Fibroblast of lung (primary cell): ENCODE measurements at regions not wholly inside any gene's neighbourhood (a gene's known extent, or its start where the extent isn't known, plus 50 kb on each side); places are given as distances from the start of the nearest gene placed in this dataset.

Source experiments
- DNase-seq, 2 donors: peaks; one replicate each; pipeline versions ENCODE4 v3.0.0 to v3.0.0-alpha.2; 2010; ENCODE audit warnings: low read depth in 2 of 2
- H2AFZ ChIP-seq: 2 replicates; pipeline ENCODE4 v1.5.1; 2012; ENCODE audit warnings: low read length, control low read depth, inconsistent platforms
- H3K27ac ChIP-seq: 2 replicates; pipeline ENCODE4 v1.5.1; 2011; ENCODE audit warnings: low read length, control low read depth; ENCODE audit not compliant: insufficient read depth
- H3K27me3 ChIP-seq: 2 replicates; pipeline ENCODE4 v1.5.1; 2011; ENCODE audit warnings: mild to moderate bottlenecking, low read length; ENCODE audit not compliant: control insufficient read depth, insufficient read depth
- H3K36me3 ChIP-seq: 2 replicates; pipeline ENCODE4 v1.5.1; 2011; ENCODE audit warnings: low read length; ENCODE audit not compliant: control insufficient read depth, insufficient read depth
- H3K4me1 ChIP-seq: 2 replicates; pipeline ENCODE4 v1.5.1; 2011; ENCODE audit warnings: low read length; ENCODE audit not compliant: control insufficient read depth, insufficient read depth; ENCODE audit errors: extremely low read depth
- H3K4me2 ChIP-seq: 2 replicates; pipeline ENCODE4 v1.5.1; 2011; ENCODE audit warnings: low read length, control low read depth; ENCODE audit not compliant: insufficient read depth; ENCODE audit errors: extremely low read depth
- H3K4me3 ChIP-seq, 4 experiments: fragments of 200-600 bp in 1 of 4; sonication (generic) in 1 of 4; replicated peaks in 1 of 4; 2 replicates each; pipeline ENCODE4 v1.5.1; 2011 to 2016; ENCODE audit warnings: low read length in 4 of 4, low read depth in 3 of 4, mild to moderate bottlenecking in 3 of 4, control low read depth in 2 of 4, inconsistent platforms in 1 of 4, mixed read lengths in 1 of 4; ENCODE audit not compliant: insufficient read depth in 1 of 4; ENCODE audit errors: control extremely low read depth in 1 of 4
- H3K79me2 ChIP-seq: 2 replicates; pipeline ENCODE4 v1.5.1; 2012; ENCODE audit warnings: mild to moderate bottlenecking, low read length, inconsistent platforms; ENCODE audit not compliant: control insufficient read depth, insufficient read depth
- H3K9ac ChIP-seq: 2 replicates; pipeline ENCODE4 v1.5.1; 2011; ENCODE audit warnings: mild to moderate bottlenecking, low read length, control low read depth; ENCODE audit not compliant: insufficient read depth
- H3K9me3 ChIP-seq: 2 replicates; pipeline ENCODE4 v1.5.1; 2012; ENCODE audit warnings: low read depth, low read length; ENCODE audit not compliant: control insufficient read depth, insufficient read depth
- H4K20me1 ChIP-seq: 2 replicates; pipeline ENCODE4 v1.5.1; 2011; ENCODE audit warnings: low read length; ENCODE audit not compliant: control insufficient read depth, insufficient read depth; ENCODE audit errors: extremely low read depth
- EZH2 ChIP-seq: IDR thresholded peaks from 2 replicates; pipeline ENCODE4 v1.5.1; 2012; ENCODE audit warnings: low read length, control low read depth, mild to moderate bottlenecking; ENCODE audit errors: missing control alignments
- TF ChIP-seq, protein P1 (sequence below), 2 donors: IDR thresholded peaks in 1 of 2; conservative IDR thresholded peaks in 1 of 2; 1 replicate in 1 of 2; 2 replicates in 1 of 2; pipeline ENCODE4 v1.5.1; 2011 to 2012; ENCODE audit warnings: low read length in 2 of 2, control low read depth in 1 of 2, inconsistent platforms in 1 of 2, low read depth in 1 of 2, mild to moderate bottlenecking in 1 of 2

DNA sequence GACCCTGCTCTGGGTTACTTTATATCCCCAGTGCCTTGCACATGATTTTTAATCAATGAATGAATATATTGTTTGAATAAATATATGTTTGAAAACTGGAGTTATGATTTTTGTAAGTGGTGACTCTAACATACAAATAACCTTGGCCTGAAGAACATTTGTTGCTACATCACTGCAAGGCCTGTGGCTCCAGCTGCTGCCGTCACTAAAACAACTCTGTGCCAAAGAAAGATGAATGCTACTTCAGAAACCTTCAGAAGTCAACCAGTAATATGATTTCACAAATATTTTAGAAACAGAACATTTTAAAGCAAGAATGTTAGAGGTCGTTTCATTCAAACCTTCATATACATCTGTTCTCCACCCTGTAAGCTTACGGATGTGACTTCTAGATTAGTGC is 60.6 kb upstream of the SEC16B start:
- no peaks in the 10 kb centered on the region for H3K36me3 ChIP-seq
- H3K4me2 ChIP-seq, result no peak overlapping the region
- no peaks in the 10 kb centered on the region for H3K4me1 ChIP-seq
- DNase-seq, result peak in 1 of 2 donors; percentile 14
- H4K20me1 ChIP-seq, result no peaks in the 10 kb centered on the region
- no peaks in the 10 kb centered on the region for H3K9me3 ChIP-seq
- H2AFZ ChIP-seq, result no peak overlapping the region
- H3K27me3 ChIP-seq, result no peaks in the 10 kb centered on the region
- H3K4me3 ChIP-seq, result no peak overlapping the region
- no peak for TF ChIP-seq EZH2
- TF ChIP-seq, protein P1, sequence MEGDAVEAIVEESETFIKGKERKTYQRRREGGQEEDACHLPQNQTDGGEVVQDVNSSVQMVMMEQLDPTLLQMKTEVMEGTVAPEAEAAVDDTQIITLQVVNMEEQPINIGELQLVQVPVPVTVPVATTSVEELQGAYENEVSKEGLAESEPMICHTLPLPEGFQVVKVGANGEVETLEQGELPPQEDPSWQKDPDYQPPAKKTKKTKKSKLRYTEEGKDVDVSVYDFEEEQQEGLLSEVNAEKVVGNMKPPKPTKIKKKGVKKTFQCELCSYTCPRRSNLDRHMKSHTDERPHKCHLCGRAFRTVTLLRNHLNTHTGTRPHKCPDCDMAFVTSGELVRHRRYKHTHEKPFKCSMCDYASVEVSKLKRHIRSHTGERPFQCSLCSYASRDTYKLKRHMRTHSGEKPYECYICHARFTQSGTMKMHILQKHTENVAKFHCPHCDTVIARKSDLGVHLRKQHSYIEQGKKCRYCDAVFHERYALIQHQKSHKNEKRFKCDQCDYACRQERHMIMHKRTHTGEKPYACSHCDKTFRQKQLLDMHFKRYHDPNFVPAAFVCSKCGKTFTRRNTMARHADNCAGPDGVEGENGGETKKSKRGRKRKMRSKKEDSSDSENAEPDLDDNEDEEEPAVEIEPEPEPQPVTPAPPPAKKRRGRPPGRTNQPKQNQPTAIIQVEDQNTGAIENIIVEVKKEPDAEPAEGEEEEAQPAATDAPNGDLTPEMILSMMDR (conservative IDR thresholded peaks at IDR 0.05 in 1 of 2, IDR thresholded peaks at IDR 0.05 in 1 of 2; ENCODE audit: low read depth in 1 of 2, low read length in 2 of 2), result no peak
- H3K9ac ChIP-seq, result no peak overlapping the region
- H3K27ac ChIP-seq, result no peak overlapping the region
- H3K79me2 ChIP-seq, result no peaks in the 10 kb centered on the region

DNA sequence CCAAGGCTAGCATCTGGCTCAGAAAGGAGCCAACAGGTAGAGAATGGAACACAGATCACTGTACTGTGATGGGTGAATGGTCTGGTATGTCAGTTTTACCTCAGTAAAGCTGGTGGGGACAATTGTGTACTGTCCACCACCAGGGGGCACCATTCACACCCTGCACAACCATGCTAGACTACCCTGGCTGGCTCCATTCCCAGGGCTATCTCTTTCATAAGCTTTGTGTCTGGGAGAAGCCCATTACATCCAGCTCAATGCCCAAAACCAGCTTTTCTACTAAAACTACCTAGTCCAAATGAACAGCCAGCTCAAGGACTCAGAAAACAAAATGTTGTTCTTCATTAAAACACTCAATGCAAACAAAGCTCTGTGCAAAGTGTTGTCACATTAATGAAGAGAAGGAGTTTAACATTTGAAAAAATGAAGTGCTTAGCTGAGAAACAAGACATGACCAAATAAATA is 62.0 kb upstream of the RASAL2 start:
- H3K27me3 ChIP-seq, result no peaks in the 10 kb centered on the region
- no peaks in the 10 kb centered on the region for H3K36me3 ChIP-seq
- no peaks in the 10 kb centered on the region for H3K79me2 ChIP-seq
- H3K4me3 ChIP-seq, result no peak overlapping the region
- H3K4me2 ChIP-seq, result no peak overlapping the region
- H3K4me1 ChIP-seq, result no peaks in the 10 kb centered on the region
- no peaks in the 10 kb centered on the region for H4K20me1 ChIP-seq
- H3K9ac ChIP-seq, result no peak overlapping the region
- H2AFZ ChIP-seq, result no peak overlapping the region
- TF ChIP-seq EZH2, result no peak
- TF ChIP-seq, protein P1 (conservative IDR thresholded peaks at IDR 0.05 in 1 of 2, IDR thresholded peaks at IDR 0.05 in 1 of 2; ENCODE audit: low read depth in 1 of 2, low read length in 2 of 2), result peak; percentile 79 to 84
- DNase-seq, result peak; percentile 86 to 95
- no peaks in the 10 kb centered on the region for H3K9me3 ChIP-seq
- H3K27ac ChIP-seq, result no peak overlapping the region

DNA sequence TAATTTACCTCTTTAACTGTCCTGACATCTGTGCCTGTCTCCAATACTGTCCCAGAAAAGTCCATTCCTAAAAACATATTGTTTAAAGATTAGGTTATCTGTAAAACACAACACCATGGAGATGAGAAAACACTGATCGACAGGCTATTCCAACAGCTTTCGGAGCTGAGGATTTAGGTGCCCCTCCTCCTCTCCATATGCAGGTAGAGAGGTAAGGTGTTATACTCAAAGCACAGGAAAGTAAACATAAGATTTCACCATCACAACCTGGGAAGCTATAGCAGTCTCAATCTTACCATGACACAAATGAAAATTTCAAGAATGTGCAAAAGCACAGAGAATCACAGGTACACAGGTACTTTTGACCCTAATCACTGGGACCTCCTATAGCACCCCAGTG is 60.9 kb upstream of the RASAL2 start:
- Histone ChIP-seq H3K9ac (no peak overlapping the region), H3K36me3 (no peaks in the 10 kb centered on the region), H3K4me3 (no peak overlapping the region), H3K79me2 (no peaks in the 10 kb centered on the region), H3K4me2 (no peak overlapping the region), H3K27ac (no peak overlapping the region), H3K27me3 (no peaks in the 10 kb centered on the region), H3K4me1 (peaks cover 3% of the 10 kb centered on the region), H2AFZ (no peak overlapping the region), H4K20me1 (no peaks in the 10 kb centered on the region), H3K9me3 (no peaks in the 10 kb centered on the region)
- DNase-seq, result no peak
- TF ChIP-seq EZH2, result no peak
- TF ChIP-seq, protein P1 (conservative IDR thresholded peaks at IDR 0.05 in 1 of 2, IDR thresholded peaks at IDR 0.05 in 1 of 2; ENCODE audit: low read depth in 1 of 2, low read length in 2 of 2), result no peak
